HG03175 (cell line): ENCODE measurements at regions not wholly inside any gene's neighbourhood (a gene's known extent, or its start where the extent isn't known, plus 50 kb on each side); places are given as distances from the start of the nearest gene placed in this dataset.
"Not testable (repeated sequence)": the region's sequence is repeated elsewhere in the genome, so short reads cannot be mapped to it uniquely, and the experiment has no call there.

Experiments
- ATAC-seq: cut with Tn5 transposase; IDR thresholded peaks from one replicate; pipeline ENCODE4 v1.9.1; 2021; ENCODE audit warnings: mild to moderate bottlenecking, moderate library complexity; ENCODE audit not compliant: unreplicated experiment

DNA sequence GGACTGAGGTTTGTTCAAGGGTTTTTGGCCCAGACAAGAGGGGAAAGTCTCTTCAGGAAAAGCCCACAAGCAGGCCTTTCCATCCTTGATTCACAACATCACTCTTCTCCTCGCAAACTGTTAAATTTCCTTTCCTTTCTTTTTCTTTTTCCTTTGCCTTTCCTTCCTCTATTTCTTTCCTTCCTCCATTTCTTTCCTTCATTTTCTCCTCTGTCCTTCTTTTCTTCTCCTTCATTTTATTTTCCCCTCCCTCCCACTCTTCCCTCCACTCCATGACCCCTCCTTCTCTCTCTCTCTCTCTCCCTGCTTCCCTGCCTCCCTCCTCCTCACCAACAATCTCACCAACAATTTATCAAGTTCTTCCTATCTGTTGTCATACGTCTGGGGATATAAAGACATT, 89.1 kb downstream of the FAM72B start:
- not testable (repeated sequence) for ATAC-seq

DNA sequence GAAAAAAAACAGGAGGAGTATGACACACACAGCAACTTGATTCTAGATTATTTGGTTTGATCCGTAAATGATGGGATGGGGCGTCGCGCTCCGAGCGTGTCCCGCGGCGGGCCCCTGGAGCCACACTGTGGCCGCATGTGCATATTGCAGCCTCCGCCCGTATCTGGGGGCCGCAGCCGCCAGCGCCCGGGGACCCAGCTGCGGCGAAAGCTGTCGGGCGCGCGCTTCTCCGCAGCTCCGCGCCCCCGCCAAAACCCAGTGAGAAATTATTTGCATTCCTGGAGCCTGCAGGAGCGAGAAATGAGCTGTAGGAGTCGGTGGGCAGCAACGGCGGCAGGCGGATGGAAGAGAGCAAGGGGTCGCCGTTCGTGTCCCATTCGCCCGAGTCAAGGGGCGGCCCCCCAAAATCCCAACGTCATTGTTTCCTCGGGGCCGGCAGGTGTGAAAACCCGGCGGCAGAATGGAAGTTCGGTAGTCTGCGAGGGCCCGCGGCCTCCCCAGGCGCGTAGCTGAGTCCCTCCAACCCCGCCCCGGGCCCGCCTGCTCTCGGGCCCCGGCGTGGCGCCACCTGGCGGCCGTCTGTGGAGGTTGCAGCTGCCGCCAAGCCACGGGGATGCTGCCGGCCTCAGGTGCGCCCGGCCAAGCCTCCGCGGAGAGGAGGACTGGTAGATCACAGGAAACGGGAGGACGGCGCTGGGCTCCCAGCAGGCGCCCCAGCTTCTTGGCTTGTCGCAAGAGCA, 86.8 kb downstream of the FAM72B start:
- ATAC-seq: peak; percentile 92

DNA sequence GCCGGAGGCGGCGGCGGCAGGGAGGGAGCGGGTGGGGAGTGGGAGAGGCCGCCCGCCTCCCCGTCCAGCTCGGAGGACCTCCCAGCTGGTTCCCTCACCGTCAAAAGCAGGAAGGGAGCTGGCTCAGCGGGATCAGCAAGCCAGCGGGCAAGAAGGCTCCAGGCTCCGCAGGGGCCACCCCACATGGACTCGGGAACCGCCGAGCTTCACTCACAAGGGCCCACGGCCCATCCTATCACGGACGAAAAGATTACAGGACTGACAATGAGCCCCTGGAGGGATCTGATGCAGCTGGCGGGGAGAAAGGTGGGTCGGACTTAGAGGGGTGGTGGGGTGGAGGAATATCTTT, 86.3 kb downstream of the FAM72B start:
- peak; percentile 4 for ATAC-seq

DNA sequence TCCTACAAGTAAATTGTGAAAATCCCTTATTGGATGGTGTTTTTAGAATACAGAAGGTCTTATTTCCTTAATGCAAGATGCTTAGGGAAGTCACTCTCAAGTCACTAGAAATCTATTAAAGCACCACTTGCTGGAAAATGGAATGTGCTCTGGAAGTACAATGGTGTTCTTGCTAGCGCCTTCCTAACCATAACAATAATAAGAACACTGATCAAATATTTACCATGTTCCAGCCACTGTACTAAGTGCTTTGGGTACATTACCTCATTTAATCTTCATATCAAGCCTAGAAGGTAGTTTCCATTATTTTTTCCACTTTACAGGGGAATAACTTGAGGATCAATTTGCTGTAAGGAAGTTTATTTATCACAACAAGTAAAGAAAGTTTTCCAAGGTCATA, 75.1 kb downstream of the FAM72B start:
- ATAC-seq: not testable (repeated sequence)

DNA sequence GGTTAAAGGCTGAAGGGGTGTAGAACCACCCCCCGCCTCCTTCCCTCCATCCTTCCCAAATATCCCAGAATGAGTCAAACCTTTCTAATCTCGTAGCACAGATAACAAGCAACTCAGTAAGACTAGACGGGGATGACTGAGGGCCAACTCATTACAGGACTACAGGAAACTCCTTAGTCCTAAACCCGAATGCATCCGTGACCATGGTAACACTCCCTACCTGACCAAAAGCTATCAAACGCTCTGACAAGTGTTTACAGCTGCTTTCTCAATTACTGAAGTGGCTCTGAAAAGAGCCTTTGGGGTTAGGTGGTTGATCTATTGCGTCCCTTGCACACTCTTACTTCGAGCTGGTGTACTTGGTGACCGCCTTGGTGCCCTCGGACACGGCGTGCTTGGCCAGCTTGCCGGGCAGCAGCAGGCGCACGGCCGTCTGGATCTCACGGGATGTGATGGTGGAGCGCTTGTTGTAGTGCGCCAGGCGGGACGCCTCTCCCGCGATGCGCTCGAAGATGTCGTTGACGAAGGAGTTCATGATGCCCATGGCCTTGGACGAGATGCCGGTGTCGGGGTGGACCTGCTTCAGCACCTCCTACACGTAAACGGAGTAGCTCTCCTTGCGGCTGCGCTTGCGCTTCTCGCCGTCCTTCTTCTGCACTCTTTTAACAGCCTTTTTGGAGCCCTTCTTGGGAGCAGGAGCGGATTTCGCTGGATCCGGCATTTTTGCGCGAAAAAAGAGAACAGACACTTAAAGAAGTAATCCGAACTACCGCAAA, 67.4 kb downstream of the FAM72B start:
- not testable (repeated sequence) for ATAC-seq

DNA sequence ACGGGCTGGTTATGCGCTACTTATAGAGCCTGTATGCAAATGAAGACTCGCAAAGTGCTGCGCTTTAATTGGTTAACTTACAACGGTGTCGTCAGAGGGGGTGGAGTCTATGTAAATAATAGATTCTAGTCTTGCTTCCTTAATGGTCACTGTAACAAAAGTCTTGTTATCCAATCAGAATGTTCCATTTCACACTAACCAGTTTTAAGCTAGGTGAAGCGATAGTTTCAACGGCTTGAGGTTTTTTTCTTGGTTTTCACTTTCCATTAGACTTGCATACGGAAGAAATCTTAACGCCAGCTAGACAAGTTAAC, 66.9 kb downstream of the FAM72B start:
- not testable (repeated sequence) for ATAC-seq

DNA sequence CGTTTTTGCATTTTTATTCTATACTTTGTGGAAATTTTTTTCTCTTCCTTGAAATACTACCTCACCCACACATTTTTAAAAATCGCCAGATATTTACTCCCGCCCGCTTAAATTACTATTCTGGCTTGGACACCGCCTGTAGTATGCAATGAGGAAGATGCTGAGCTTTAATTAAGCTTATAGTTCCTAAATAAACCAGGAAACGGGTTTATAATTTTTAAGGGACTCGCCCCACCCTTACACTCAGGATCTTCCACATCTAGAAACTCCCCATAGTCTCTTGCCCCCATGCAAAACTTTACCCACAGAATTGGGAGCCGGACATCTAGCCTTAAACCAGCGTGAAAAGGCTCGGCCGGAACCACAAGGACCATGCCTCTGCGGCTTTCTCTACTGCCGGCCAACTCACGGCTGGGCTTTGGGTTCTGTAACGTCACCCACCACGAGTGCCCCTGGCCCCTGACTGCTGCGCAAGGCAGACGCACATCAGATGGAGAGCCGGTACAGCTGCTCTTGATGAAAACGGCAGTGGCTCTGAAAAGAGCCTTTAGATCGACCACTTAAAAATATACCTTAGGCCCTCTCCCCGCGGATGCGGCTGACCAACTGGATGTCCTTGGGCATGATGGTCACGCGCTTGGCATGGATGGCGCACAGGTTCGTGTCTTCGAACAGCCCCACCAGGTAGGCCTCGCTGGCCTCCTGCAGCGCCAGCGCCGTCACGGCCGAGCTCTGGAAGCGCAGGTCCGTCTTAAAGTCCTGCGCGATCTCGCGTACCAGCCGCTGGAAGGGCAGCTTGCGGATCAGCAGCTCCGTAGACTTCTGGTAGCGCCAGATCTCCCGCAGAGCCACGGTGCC, 66.3 kb downstream of the FAM72B start:
- ATAC-seq: not testable (repeated sequence)
